ENCODE measurements at regions not wholly inside any gene's neighbourhood (a gene's known extent, or its start where the extent isn't known, plus 50 kb on each side); places are given as distances from the start of the nearest gene placed in this dataset.

- H3K4me1 ChIP-seq = no peaks in the 10 kb centered on the region
Observed at GRCh38 chr2:14816069-14817060, 183.8 kb downstream of the LRATD1 start.

GRCh38 chr2:14817848-14818247, 185.3 kb downstream of the LRATD1 start:
- no peak for ATAC-seq
- TF ChIP-seq CTCF (IDR thresholded peaks at IDR 0.05) (no peak), POLR2A (IDR thresholded peaks at IDR 0.05) (no peak)
- Histone ChIP-seq H3K9me3 (no peaks in the 10 kb centered on the region), H3K27me3 (no peaks in the 10 kb centered on the region), H3K4me3 (no peak overlapping the region), H3K36me3 (no peaks in the 10 kb centered on the region), H3K4me1 (no peaks in the 10 kb centered on the region), H3K27ac (no peak overlapping the region)
- intact Hi-C loops (cut with DNase I) = no loop called here
- WGBS (ENCODE audit: insufficient coverage, low coverage, low lambda C conversion rate, missing lambda C conversion rate) = 38% methylated on average over 4 of the region's 4 CpGs
- DNase-seq = no peak

More at GRCh38 chr2:14816069-14817060, 183.8 kb downstream of the LRATD1 start:
- Histone ChIP-seq H3K27ac (no peak overlapping the region), H3K27me3 (no peaks in the 10 kb centered on the region), H3K9me3 (no peaks in the 10 kb centered on the region), H3K4me3 (no peak overlapping the region), H3K36me3 (no peaks in the 10 kb centered on the region)
- TF ChIP-seq CTCF (IDR thresholded peaks at IDR 0.05) = no peak
- no peak for TF ChIP-seq POLR2A (IDR thresholded peaks at IDR 0.05)
- no peak for DNase-seq
- no peak for ATAC-seq
- intact Hi-C loops (cut with DNase I) = no loop called here
- WGBS (ENCODE audit: insufficient coverage, low coverage, low lambda C conversion rate, missing lambda C conversion rate) = 37% methylated on average over 9 of the region's 9 CpGs

DNA sequence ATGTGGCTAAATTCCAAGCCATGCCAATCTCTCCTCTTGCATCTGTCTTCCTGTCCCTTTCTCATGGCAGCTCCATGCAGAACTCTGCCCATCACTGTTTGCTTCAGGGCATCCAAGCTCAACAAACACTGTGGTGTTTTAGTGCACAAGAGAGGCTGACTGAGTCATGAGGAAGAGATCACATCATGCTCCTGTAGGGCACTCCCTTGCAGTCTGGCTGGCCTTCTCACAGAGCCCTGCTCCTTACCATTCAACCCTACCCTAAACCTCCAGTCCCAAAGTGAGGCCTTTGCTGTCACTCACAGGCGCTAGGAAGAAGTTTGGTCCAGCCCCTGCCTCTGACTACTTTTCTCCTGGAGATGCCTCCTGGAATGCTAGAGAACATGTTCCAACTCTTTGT, 194.0 kb downstream of the LRATD1 start:
- H3K27ac ChIP-seq = no peak overlapping the region
- H3K9me3 ChIP-seq = no peaks in the 10 kb centered on the region
- no peak for TF ChIP-seq POLR2A (IDR thresholded peaks at IDR 0.05)
- TF ChIP-seq CTCF (IDR thresholded peaks at IDR 0.05) = no peak
- 100% methylated on average over 1 of the region's 1 CpG for WGBS (ENCODE audit: insufficient coverage, low coverage, low lambda C conversion rate, missing lambda C conversion rate)
- intact Hi-C loops (cut with DNase I) = no loop called here
- no peaks in the 10 kb centered on the region for H3K4me1 ChIP-seq
- no peak for ATAC-seq
- no peak overlapping the region for H3K4me3 ChIP-seq
- no peaks in the 10 kb centered on the region for H3K27me3 ChIP-seq
- no peak for DNase-seq
- H3K36me3 ChIP-seq = no peaks in the 10 kb centered on the region

DNA sequence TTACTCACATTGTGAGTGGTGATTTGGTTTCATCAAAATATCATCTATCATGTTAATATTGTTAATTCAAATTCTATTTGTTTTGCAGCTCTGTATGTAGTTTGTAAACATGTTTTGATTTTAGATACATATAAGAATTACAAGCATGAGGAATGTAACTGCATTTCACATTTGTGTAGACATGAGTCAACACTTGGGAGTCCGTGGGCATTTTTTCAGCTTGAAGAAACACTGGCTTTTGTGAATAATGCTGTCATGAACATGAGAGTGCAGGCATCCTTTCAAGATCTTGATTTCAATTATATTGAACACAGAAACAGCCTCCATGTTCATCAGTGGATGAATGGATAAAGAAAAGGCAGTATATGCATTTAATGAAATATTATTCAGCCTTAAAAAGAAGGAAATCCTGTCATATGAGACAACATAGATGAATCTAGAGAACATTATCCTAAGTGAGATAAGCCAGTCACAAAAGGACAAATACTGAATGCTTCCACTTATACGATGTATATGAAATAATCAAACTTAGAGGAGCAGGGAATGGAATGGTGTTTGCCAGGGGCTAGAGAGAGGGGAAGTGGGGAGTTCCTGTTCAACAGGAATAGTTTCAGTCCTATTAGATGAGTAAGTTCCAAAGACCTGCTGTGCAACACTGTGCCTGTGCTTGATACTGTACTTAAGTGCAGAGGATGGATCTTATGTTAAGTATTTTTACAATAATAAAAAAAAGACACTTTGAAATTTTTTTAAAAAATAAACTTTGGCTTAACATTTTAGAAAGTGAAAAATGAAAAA, 194.9 kb downstream of the LRATD1 start:
- H3K36me3 ChIP-seq = no peaks in the 10 kb centered on the region
- ATAC-seq = no peak
- H3K27ac ChIP-seq = no peak overlapping the region
- H3K27me3 ChIP-seq = no peaks in the 10 kb centered on the region
- DNase-seq = no peak
- TF ChIP-seq CTCF (IDR thresholded peaks at IDR 0.05) (no peak), POLR2A (IDR thresholded peaks at IDR 0.05) (no peak)
- 55% methylated on average over 2 of the region's 2 CpGs for WGBS (ENCODE audit: insufficient coverage, low coverage, low lambda C conversion rate, missing lambda C conversion rate)
- no peaks in the 10 kb centered on the region for H3K9me3 ChIP-seq
- no peak overlapping the region for H3K4me3 ChIP-seq
- H3K4me1 ChIP-seq = no peaks in the 10 kb centered on the region
- intact Hi-C loops (cut with DNase I) = no loop called here
